GF-D8 (cell line): ENCODE measurements at regions not wholly inside any gene's neighbourhood (a gene's known extent, or its start where the extent isn't known, plus 50 kb on each side); places are given as distances from the start of the nearest gene placed in this dataset.

ENCODE experiments used
- DNase-seq: peaks from one replicate; lab custom pipeline; 2025; lab: John Stamatoyannopoulos, UW

DNA sequence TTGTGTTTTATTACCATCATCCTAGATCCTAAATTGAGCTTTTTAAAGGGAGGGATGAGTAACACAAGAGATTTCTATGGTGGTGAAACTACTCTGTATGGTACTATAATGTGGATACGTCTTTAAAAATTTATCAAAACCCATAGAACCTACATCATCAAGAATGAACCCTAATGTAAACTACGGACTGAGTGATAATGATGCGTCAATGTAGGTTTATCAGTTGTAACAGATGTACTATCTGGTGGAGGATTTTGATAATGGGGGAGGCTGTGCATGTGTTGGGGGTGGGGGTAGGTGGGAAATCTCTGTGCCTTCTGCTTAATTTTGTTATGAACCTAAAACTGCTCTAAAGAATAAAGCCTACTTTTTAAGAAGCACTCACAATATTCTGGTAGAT is 724.1 kb upstream of the SOX9 start:
- no peak for DNase-seq

GRCh38 chr17:71398025-71398424 is 722.8 kb upstream of the SOX9 start:
- no peak for DNase-seq

DNA sequence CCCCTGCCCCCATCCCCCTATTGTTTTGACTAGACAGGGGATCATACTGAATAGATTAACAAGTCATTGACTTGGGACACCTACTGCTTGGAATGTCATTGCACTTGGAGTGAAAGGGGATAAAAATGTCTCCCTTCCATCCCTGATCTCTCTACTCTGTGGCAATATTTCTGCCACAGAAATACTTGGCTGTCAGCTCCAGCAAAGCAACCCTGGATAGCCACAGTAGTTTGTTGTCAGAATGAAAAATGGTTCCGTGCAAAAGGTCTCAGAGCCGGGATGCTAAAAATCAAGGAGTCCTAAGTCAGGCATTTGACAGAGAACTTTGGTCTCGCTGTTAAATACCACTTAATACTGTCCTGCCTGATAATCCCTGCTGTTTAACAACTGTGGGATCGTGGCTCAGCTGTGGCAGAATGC is 722.0 kb upstream of the SOX9 start:
- DNase-seq, result no peak

DNA sequence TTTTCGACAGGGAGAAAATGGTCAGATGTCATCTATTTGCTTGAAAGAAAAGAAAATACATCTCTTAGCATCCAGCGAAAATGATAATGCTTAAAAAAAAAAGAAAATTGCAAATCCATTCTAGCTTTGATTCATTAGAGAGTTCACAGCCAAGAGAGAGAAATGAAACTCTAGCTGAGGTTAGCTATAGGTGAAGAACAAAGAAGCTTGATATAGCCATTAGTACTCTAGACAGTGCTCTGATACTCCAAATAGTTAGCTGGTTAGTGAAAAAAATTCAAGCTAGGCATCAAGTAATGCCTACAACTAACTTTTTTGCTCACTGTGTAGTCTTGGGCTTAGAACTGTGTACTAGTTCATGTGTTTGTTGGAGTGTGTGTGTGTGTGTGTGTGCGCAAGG is 721.6 kb upstream of the SOX9 start:
- no peak for DNase-seq

- no peak for DNase-seq
Measured at GRCh38 chr17:71399649-71400048, 721.2 kb upstream of the SOX9 start.

DNA sequence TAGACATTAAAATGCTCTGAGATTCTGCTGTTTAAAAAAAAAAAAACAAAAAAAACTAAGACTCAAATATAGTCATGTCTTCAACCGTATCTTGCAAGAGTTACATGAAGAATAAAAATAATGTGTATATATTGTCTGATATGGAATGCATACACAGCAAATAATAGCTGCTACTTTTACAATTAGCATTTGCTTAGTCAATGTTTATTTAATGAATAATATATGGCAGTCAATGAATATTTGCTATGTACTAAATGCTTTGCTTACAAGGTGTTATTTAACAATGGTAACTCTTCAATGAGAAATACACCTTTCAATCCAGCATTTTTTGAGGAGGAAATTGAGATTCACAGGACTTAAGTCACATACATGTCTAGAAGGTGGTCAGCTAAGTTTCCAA is 718.8 kb upstream of the SOX9 start:
- DNase-seq, result no peak

DNA sequence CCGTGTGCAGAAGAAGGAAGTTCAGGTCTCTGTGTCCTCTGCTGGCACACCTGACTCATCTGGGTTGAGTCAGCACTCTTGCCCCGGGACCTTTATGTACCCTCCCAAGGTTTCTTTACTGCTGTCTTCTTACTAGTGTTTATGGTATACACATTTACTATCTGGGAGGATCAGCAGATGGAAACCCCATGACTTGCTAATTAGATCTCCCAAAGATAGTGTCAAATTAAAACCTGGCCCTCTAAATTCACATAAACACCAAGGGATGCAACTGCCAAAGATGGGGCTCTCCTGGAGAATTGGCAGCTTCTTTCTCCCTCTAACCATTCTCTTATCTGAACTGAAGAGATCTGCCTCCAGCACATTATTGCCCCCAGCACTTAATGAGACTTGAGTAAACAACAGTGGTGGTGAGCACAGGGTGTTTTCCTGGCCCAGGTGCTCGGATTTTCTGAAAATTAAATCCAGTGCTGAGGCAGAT is 718.1 kb upstream of the SOX9 start:
- DNase-seq, result no peak

DNA sequence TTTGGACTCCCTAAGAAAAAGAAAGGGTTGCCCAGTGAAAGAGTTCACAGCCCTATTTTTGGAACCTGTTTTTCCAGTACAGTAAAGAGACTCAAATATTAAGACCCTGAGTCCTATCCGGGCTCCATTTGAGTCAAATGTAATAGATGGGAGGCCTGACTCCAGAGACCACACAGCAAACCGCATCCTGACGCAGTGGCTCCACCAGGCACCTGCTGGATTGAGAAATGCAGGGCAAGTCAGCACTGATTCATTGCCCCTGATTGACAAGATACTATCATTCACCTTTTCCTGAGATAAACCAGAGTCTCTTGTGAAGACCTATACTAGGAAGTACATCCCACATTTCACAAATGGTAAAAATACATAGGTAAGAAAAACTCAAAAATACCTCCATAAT is 715.7 kb upstream of the SOX9 start:
- DNase-seq, result no peak

- DNase-seq, result no peak
Measured at GRCh38 chr17:71407981-71408380, 712.8 kb upstream of the SOX9 start.

GRCh38 chr17:71409137-71409536 is 711.7 kb upstream of the SOX9 start:
- DNase-seq, result no peak

DNA sequence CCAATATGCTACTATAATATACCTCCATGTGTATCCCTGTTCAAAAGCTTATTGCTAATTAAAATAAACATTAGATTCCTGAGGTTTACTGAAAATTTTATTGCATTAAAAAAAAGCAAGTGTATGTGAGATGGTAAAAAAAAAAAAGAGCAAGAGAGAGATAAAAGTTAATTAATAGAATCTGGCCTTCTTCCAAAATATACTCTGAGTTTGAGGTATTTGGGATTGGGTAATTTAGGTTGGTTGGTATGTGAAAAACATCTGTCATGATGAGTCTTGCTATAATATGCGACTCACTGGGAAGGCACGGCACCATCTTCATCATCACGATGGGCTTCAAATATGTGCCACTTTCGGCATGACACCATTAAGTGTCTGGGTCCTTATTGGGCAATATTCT is 711.1 kb upstream of the SOX9 start:
- no peak for DNase-seq

DNA sequence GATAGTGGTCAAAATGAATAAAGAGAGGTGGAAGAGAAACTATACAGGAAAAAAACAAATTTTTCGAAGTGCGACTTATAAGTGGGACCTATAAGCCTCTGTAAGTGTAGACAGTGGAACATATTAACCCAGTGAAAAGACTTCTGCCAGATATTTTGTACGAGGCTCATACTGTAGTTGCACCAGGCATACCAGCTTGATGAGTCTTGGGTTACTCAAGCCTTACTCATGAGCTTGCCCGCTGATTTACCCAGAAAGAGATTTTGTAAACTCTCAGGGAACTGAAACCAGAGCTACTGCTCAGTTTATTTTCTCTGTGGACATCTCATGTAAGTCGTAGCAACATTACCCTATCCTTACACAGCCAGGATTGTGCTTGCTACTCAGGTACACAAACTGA is 708.0 kb upstream of the SOX9 start:
- DNase-seq, result no peak

DNA sequence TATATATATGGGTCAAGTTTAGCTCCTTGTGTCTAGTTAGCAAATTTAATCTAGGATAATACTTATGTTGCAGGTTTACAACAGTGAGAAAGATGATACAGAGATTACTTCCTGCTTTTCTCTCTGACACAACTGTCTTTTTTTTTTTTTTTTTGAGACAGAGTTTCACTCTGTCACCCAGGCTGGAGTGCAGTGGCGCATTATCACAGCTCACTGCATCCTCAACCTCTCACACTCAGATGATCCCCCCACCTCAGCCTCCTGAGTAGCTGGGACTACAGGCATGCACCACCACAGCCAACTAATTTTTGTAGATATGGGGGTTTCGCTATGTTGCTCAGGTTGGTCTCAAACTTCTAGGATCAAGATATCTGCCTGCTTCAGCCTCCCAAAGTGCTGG is 706.9 kb upstream of the SOX9 start:
- DNase-seq, result no peak

- DNase-seq, result no peak
Measured at GRCh38 chr17:71417142-71417541, 703.7 kb upstream of the SOX9 start.

GRCh38 chr17:71422968-71423367 is 697.9 kb upstream of the SOX9 start:
- DNase-seq, result no peak

GRCh38 chr17:71423871-71424546 is 696.8 kb upstream of the SOX9 start:
- no peak for DNase-seq

- no peak for DNase-seq
Measured at GRCh38 chr17:71427801-71428200, 693.0 kb upstream of the SOX9 start.

DNA sequence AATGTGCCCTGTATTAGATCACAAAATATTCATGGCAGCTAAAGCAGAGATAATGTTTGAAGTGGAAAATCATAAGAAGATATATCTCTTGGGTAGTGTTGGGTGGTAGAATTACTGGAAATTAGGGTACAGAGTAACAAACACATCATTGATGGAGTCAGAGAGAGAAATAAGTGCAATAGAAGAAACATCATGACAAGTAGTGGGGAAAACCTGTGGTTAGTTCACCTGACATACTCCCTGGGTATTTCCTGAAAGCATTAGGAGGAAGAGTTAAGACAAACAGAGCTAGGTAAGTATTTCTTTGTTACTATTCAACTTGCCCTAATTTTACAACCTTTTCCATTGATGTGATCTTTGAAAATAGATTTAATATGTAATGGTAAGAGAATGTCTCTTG is 691.9 kb upstream of the SOX9 start:
- DNase-seq, result no peak

- no peak for DNase-seq
Measured at GRCh38 chr17:71430281-71430680, 690.5 kb upstream of the SOX9 start.

GRCh38 chr17:71431146-71431545 is 689.7 kb upstream of the SOX9 start:
- DNase-seq, result no peak

GRCh38 chr17:71432378-71433315 is 688.2 kb upstream of the SOX9 start:
- no peak for DNase-seq

DNA sequence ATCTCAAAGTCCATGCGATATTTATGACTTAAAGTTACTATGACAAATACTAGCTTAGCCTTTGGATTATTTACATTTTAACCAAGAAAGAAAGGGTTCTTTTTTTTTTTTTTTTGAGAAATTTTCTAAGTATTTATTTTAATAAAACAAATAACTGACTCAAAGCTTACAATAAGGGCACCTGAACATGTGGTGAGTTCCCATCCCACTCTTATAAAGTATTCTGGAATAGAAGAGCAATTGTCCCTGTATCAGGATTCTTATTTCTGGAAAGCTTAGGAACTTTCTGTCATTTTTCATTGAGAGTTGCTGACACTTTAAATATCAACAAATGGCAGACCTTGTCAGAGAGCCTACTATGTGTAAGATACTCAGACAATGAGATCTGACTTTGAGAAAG is 686.1 kb upstream of the SOX9 start:
- no peak for DNase-seq

- no peak for DNase-seq
Measured at GRCh38 chr17:71436479-71436878, 684.3 kb upstream of the SOX9 start.
